PC-9 (cell line): ENCODE measurements at regions not wholly inside any gene's neighbourhood (a gene's known extent, or its start where the extent isn't known, plus 50 kb on each side); places are given as distances from the start of the nearest gene placed in this dataset.

Experiments used
- CTCF ChIP-seq: fragments of 200-600 bp; sonication (generic); conservative IDR thresholded peaks from 2 replicates; pipeline ENCODE4 v1.6.1; 2017; ENCODE audit warnings: mixed run types, antibody characterized with exemption, mild to moderate bottlenecking, moderate library complexity
- EZH2 ChIP-seq: fragments of 200-600 bp; sonication (generic); IDR thresholded peaks from 2 replicates; pipeline ENCODE4 v1.8.0; 2017; ENCODE audit warnings: antibody characterized with exemption, low read depth

- TF ChIP-seq CTCF = no peak
- TF ChIP-seq EZH2 = no peak
Measured at GRCh38 chr9:23887781-23888180, 61.7 kb upstream of the ELAVL2 start.
